ENCODE measurements at regions not wholly inside any gene's neighbourhood (a gene's known extent, or its start where the extent isn't known, plus 50 kb on each side); places are given as distances from the start of the nearest gene placed in this dataset.

- CTCF ChIA-PET, result no interaction called here
- POLR2A ChIA-PET, result no interaction called here
- no peak for TF ChIP-seq CTCF (IDR thresholded peaks at IDR 0.05; ENCODE audit: insufficient read depth, low read length, missing control alignments)
- H3K4me3 ChIP-seq (ENCODE audit: low read depth, low read length), result no peak overlapping the region
- DNase-seq (ENCODE audit: low read depth, low spot score), result no peak
These were observed 576.7 kb downstream of the DIPK2A start for GRCh38 chr3:144548346-144548745.

GRCh38 chr3:144549166-144549565, 577.5 kb downstream of the DIPK2A start:
- ChIA-PET POLR2A (no interaction called here), CTCF (no interaction called here)
- TF ChIP-seq CTCF (IDR thresholded peaks at IDR 0.05; ENCODE audit: insufficient read depth, low read length, missing control alignments), result no peak
- H3K4me3 ChIP-seq (ENCODE audit: low read depth, low read length), result no peak overlapping the region
- DNase-seq (ENCODE audit: low read depth, low spot score), result no peak

- DNase-seq (ENCODE audit: low read depth, low spot score), result no peak
- POLR2A ChIA-PET, result no interaction called here
- H3K4me3 ChIP-seq (ENCODE audit: low read depth, low read length), result no peak overlapping the region
- no peak for TF ChIP-seq CTCF (IDR thresholded peaks at IDR 0.05; ENCODE audit: insufficient read depth, low read length, missing control alignments)
- CTCF ChIA-PET, result no interaction called here
These were observed 580.9 kb downstream of the DIPK2A start for GRCh38 chr3:144552346-144553057.

- DNase-seq (ENCODE audit: low read depth, low spot score), result no peak
- ChIA-PET CTCF (no interaction called here), POLR2A (no interaction called here)
- H3K4me3 ChIP-seq (ENCODE audit: low read depth, low read length), result no peak overlapping the region
- TF ChIP-seq CTCF (IDR thresholded peaks at IDR 0.05; ENCODE audit: insufficient read depth, low read length, missing control alignments), result no peak
These were observed 581.7 kb downstream of the DIPK2A start for GRCh38 chr3:144553301-144553700.

GRCh38 chr3:144554889-144555288, 583.3 kb downstream of the DIPK2A start:
- CTCF ChIA-PET, result no interaction called here
- POLR2A ChIA-PET, result no interaction called here
- no peak for TF ChIP-seq CTCF (IDR thresholded peaks at IDR 0.05; ENCODE audit: insufficient read depth, low read length, missing control alignments)
- DNase-seq (ENCODE audit: low read depth, low spot score), result no peak
- H3K4me3 ChIP-seq (ENCODE audit: low read depth, low read length), result no peak overlapping the region

GRCh38 chr3:144556392-144556791, 584.8 kb downstream of the DIPK2A start:
- no peak overlapping the region for H3K4me3 ChIP-seq (ENCODE audit: low read depth, low read length)
- CTCF ChIA-PET, result interaction anchor here (0.6 kb wide), 1 partner anchor 151 kb away, joined by 3 read pairs; no protein-coding TSS in a partner anchor
- POLR2A ChIA-PET, result no interaction called here
- TF ChIP-seq CTCF (IDR thresholded peaks at IDR 0.05; ENCODE audit: insufficient read depth, low read length, missing control alignments), result no peak
- DNase-seq (ENCODE audit: low read depth, low spot score), result no peak

Measured in AG04449 (cell line).